Thoracic aorta (tissue), 2 donors: ENCODE measurements at regions not wholly inside any gene's neighbourhood (a gene's known extent, or its start where the extent isn't known, plus 50 kb on each side); places are given as distances from the start of the nearest gene placed in this dataset.
A peak's percentile ranks its signal among the peaks of the same experiment; 100 is the strongest.

Experiments used
- ATAC-seq: fragments of 150-250 bp; one replicate; pipeline ENCODE4 v1.8.0; 2017; ENCODE audit warnings: low read depth; ENCODE audit not compliant: insufficient number of reproducible peaks, low FRiP score
- DNase-seq: peaks from one replicate; pipeline ENCODE4 v3.0.0-alpha.2; 2020; ENCODE audit warnings: low spot score
- H3K27ac ChIP-seq, 2 donors: fragments of 200-600 bp; sonication (generic); 1 replicate in 1 of 2; 2 replicates in 1 of 2; pipeline ENCODE4 v1.5.1; 2016; ENCODE audit warnings: mild to moderate bottlenecking in 2 of 2, moderate library complexity in 2 of 2
- H3K27me3 ChIP-seq: fragments of 200-600 bp; sonication (generic); replicated peaks from 2 replicates; pipeline ENCODE4 v1.6.0; 2016; ENCODE audit warnings: mild to moderate bottlenecking; ENCODE audit not compliant: insufficient read depth
- H3K36me3 ChIP-seq: fragments of 200-600 bp; sonication (generic); one replicate; pipeline ENCODE4 v1.5.1; 2016
- H3K4me1 ChIP-seq, 2 donors: fragments of 200-600 bp; sonication (generic); 1 replicate in 1 of 2; 2 replicates in 1 of 2; pipeline versions ENCODE4 v1.5.1 to v1.6.0; 2016; ENCODE audit warnings: low read depth in 2 of 2, mild to moderate bottlenecking in 1 of 2; ENCODE audit not compliant: control insufficient read depth in 1 of 2
- H3K4me3 ChIP-seq: fragments of 200-600 bp; sonication (generic); 2 replicates; pipeline ENCODE4 v1.5.1; 2016; ENCODE audit warnings: mild to moderate bottlenecking
- H3K9me3 ChIP-seq: fragments of 200-600 bp; sonication (generic); 2 replicates; pipeline ENCODE4 v1.5.1; 2016
- TF ChIP-seq, protein P1 (sequence below): fragments of 200-600 bp; sonication (generic); IDR thresholded peaks from one replicate; pipeline ENCODE4 v1.5.1; 2019; ENCODE audit warnings: antibody characterized with exemption

DNA sequence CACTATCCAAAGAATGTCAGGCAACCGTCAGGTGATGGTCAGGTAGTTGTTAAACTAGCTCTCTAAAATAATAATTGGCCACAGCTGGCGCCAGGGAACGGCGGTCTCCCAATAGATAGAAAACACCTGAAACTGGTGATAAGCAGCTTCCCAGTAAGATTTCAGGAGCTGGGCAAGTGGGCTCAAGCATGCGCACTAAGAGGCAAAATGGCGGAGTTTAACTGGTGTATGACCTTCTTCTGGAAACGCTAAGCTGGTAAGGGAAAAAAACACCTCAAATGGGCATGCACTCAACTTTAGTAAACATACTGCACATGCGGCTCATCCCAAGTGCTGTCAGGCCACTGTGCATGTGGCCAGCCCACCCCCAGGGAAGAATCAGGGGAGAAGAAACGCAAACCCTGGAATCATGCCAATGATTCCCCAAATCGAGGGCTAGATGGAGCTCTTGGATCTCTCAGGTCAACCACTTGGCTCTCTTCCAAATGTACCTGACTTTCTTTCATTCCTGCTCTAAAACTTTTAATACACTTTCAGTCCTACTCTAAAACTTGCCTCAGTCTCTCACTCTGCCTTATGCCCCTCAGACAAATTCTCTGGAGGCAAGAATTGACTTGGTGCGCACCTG lies 195.0 kb downstream of the ZNF621 start:
- DNase-seq (no peak), ATAC-seq (no peak)
- TF ChIP-seq, protein P1, sequence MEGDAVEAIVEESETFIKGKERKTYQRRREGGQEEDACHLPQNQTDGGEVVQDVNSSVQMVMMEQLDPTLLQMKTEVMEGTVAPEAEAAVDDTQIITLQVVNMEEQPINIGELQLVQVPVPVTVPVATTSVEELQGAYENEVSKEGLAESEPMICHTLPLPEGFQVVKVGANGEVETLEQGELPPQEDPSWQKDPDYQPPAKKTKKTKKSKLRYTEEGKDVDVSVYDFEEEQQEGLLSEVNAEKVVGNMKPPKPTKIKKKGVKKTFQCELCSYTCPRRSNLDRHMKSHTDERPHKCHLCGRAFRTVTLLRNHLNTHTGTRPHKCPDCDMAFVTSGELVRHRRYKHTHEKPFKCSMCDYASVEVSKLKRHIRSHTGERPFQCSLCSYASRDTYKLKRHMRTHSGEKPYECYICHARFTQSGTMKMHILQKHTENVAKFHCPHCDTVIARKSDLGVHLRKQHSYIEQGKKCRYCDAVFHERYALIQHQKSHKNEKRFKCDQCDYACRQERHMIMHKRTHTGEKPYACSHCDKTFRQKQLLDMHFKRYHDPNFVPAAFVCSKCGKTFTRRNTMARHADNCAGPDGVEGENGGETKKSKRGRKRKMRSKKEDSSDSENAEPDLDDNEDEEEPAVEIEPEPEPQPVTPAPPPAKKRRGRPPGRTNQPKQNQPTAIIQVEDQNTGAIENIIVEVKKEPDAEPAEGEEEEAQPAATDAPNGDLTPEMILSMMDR = peak; percentile 21
- Histone ChIP-seq H3K27me3 (no peaks in the 10 kb centered on the region), H3K36me3 (no peaks in the 10 kb centered on the region), H3K27ac (no peak overlapping the region), H3K9me3 (no peaks in the 10 kb centered on the region), H3K4me1 (peaks cover 0 to 6% of the 10 kb centered on the region in 2 donors), H3K4me3 (no peak overlapping the region)

DNA sequence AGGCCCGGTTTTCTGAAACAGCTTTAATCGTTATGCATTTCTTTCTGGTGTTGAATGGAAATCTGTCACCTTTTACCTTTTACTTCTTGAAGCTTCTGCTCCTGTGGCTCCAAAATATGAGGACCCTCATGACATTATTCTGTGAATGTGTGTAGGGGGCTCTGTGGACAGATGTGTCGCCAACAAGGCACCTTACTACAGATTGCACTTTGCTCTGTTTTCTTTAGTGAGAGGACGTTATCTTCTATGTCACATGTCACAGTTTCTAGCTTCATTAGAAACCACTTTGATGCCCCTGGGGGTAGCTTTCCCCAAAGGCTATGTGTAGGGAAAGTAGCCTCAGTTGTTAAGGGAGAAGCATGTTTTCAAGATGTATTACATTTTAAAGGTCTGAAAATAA lies 195.6 kb downstream of the ZNF621 start:
- no peaks in the 10 kb centered on the region for H3K27me3 ChIP-seq

DNA sequence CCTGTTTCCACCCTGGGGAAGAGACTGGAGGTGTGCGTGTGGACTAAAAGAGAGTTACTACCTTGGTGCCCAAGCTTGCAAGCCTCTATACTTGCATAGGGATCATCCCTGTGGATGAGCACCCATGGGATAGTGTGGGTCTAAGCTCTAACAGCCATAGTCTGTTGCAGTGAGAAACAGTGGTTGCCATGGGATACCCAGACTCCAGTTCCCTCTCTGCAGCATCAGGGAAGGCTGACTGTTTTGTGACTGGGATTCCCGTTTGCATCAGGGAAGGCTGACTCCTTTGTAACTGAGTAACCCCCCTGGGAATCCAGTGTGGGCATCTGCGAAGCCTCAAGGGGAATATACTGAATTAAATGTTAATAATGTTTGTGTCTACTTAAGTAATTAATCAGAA lies 196.1 kb downstream of the ZNF621 start:
- Histone ChIP-seq H3K27ac (no peak overlapping the region), H3K36me3 (no peaks in the 10 kb centered on the region), H3K9me3 (no peaks in the 10 kb centered on the region), H3K27me3 (no peaks in the 10 kb centered on the region), H3K4me3 (no peak overlapping the region), H3K4me1 (peaks cover 0 to 6% of the 10 kb centered on the region in 2 donors)
- TF ChIP-seq, protein P1 = no peak
- DNase-seq (no peak), ATAC-seq (no peak)

More for the DNA sequence above, 195.6 kb downstream of the ZNF621 start:
- TF ChIP-seq, protein P1 = no peak
- peaks cover 0 to 6% of the 10 kb centered on the region in 2 donors for H3K4me1 ChIP-seq
- ATAC-seq (no peak), DNase-seq (no peak)
- no peaks in the 10 kb centered on the region for H3K9me3 ChIP-seq
- no peak overlapping the region for H3K27ac ChIP-seq
- H3K4me3 ChIP-seq = no peak overlapping the region
- no peaks in the 10 kb centered on the region for H3K36me3 ChIP-seq

DNA sequence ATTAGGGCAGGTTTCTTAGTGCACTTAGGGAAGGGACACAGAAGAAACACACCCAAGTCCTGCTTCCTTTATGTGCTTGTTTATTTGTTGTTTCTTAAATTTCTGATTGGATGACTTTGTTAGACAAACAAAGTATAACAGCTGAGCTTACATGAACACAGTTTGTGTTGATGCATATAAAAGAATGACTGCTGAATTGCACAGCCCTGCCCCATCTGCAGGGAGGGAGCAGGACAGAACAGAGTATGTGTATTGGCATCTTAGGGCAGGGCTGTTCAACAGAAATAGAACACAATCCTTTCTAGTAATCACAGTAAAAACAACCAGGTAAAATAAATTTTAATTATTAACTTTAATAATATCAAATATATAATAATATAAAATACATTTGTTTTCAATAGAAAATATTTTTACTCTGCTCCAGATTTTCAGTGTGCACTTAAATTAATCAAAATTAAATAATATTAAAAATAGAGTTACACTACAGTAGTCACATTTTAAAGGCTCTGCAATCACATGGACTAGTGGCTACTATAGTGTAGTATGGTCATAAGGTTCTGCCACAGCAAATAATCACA lies 198.4 kb downstream of the ZNF621 start:
- H3K36me3 ChIP-seq = no peaks in the 10 kb centered on the region
- TF ChIP-seq, protein P1 = no peak
- no peak overlapping the region for H3K27ac ChIP-seq
- no peak overlapping the region for H3K4me3 ChIP-seq
- no peaks in the 10 kb centered on the region for H3K27me3 ChIP-seq
- DNase-seq (no peak), ATAC-seq (no peak)
- no peaks in the 10 kb centered on the region for H3K9me3 ChIP-seq
- H3K4me1 ChIP-seq = no peaks in the 10 kb centered on the region

DNA sequence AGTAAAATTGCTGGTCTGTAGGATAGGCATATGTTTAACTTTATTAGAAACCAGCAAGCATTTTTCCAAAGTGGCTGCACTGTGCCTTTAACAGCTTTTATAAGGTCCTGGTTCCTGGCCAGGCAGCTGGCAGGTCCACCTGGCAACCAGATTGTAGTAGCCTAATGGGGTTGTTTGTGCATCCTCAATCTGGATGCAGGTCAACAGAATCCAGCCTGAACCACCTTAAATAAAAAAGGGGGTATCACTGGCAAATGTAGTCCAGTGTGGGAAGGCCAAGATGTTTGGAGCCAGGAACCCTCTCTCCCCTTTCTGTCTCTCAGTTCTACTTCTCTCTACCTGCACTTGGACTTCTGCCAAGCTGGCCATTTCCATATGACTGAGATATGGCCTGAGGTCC lies 200.3 kb downstream of the ZNF621 start:
- Histone ChIP-seq H3K4me3 (no peak overlapping the region), H3K4me1 (no peaks in the 10 kb centered on the region), H3K36me3 (no peaks in the 10 kb centered on the region), H3K9me3 (no peaks in the 10 kb centered on the region), H3K27ac (no peak overlapping the region), H3K27me3 (no peaks in the 10 kb centered on the region)
- TF ChIP-seq, protein P1 = no peak
- DNase-seq = no peak
- ATAC-seq = no peak
